ENCODE measurements at regions not wholly inside any gene's neighbourhood (a gene's known extent, or its start where the extent isn't known, plus 50 kb on each side); places are given as distances from the start of the nearest gene placed in this dataset.
"Not testable (repeated sequence)": the region's sequence is repeated elsewhere in the genome, so short reads cannot be mapped to it uniquely, and the experiment has no call there.

GRCh38 chr2:225787497-225787896 is 388.0 kb downstream of the NYAP2 start:
- H3K4me1 Mint-ChIP-seq = no peaks in the 10 kb centered on the region
- no peaks in the 10 kb centered on the region for H3K36me3 Mint-ChIP-seq
- no peak overlapping the region for H3K27ac Mint-ChIP-seq
- H3K4me3 Mint-ChIP-seq = no peak overlapping the region
- ATAC-seq (no peak), DNase-seq (ENCODE audit: low spot score in 2 of 2) (no peak)
- H3K9me3 Mint-ChIP-seq = no peaks in the 10 kb centered on the region

GRCh38 chr2:225781991-225782390 is 382.5 kb downstream of the NYAP2 start:
- Mint-ChIP-seq H3K4me1 (no peaks in the 10 kb centered on the region), H3K4me3 (no peak overlapping the region), H3K36me3 (no peaks in the 10 kb centered on the region), H3K9me3 (no peaks in the 10 kb centered on the region), H3K27ac (no peak overlapping the region)
- DNase-seq (ENCODE audit: low spot score in 2 of 2) (no peak), ATAC-seq (no peak)

DNA sequence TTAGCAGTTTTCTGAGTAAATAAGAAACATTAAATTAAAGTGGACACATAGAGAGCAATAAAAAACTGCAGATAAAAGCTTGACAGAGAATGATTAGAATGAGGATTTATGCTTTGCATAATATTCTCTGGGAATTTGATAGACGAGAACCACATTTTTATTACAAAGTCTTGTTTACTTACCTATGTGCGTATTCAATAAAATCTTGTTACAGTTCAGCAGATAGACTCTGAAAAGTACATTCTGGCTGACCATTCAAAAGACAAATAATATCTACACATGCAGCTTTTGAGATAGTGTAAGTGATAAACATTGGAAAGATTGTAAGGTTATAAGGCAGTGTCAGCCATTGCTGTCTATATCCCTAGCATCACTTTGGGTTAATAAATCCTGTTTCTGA is 381.6 kb downstream of the NYAP2 start:
- ATAC-seq = no peak
- H3K27ac Mint-ChIP-seq = no peak overlapping the region
- no peak for DNase-seq (ENCODE audit: low spot score in 2 of 2)
- no peak overlapping the region for H3K4me3 Mint-ChIP-seq
- H3K36me3 Mint-ChIP-seq = no peaks in the 10 kb centered on the region
- no peaks in the 10 kb centered on the region for H3K4me1 Mint-ChIP-seq
- H3K9me3 Mint-ChIP-seq = no peaks in the 10 kb centered on the region

- peaks cover 3% of the 10 kb centered on the region for H3K9me3 Mint-ChIP-seq
- ATAC-seq = no peak
- H3K36me3 Mint-ChIP-seq = no peaks in the 10 kb centered on the region
- no peak overlapping the region for H3K4me3 Mint-ChIP-seq
- DNase-seq (ENCODE audit: low spot score in 2 of 2) = no peak
- no peak overlapping the region for H3K27ac Mint-ChIP-seq
- H3K4me1 Mint-ChIP-seq = no peaks in the 10 kb centered on the region
These were observed 380.3 kb downstream of the NYAP2 start for GRCh38 chr2:225779829-225780228.

- Mint-ChIP-seq H3K9me3 (peaks cover 6% of the 10 kb centered on the region), H3K4me1 (no peaks in the 10 kb centered on the region), H3K36me3 (no peaks in the 10 kb centered on the region), H3K27ac (no peak overlapping the region), H3K4me3 (no peak overlapping the region)
- DNase-seq (ENCODE audit: low spot score in 2 of 2) (no peak), ATAC-seq (no peak)
These were observed 373.6 kb downstream of the NYAP2 start for GRCh38 chr2:225773148-225773547.

DNA sequence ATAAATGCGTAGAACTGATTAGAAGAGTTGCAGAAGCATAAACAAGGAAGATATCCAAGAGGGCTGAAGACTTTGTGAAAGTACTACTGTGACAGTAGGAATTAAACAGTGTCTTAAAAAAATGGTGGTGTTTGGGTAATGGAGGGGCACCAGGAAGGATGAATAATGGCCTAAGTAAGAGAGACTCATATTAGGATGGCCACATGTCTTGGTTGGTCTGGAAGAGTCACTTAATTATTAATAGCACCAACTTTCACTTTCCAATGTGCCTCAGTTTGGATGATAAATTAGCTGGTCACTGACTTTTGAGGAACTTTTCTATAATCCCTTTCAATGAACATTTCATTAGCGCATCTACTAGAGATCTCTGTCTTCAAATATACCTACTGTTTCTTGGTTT is 372.2 kb downstream of the NYAP2 start:
- Mint-ChIP-seq H3K9me3 (peaks cover 6% of the 10 kb centered on the region), H3K4me1 (no peaks in the 10 kb centered on the region), H3K4me3 (no peak overlapping the region), H3K36me3 (no peaks in the 10 kb centered on the region), H3K27ac (no peak overlapping the region)
- no peak for DNase-seq (ENCODE audit: low spot score in 2 of 2)
- ATAC-seq = no peak

DNA sequence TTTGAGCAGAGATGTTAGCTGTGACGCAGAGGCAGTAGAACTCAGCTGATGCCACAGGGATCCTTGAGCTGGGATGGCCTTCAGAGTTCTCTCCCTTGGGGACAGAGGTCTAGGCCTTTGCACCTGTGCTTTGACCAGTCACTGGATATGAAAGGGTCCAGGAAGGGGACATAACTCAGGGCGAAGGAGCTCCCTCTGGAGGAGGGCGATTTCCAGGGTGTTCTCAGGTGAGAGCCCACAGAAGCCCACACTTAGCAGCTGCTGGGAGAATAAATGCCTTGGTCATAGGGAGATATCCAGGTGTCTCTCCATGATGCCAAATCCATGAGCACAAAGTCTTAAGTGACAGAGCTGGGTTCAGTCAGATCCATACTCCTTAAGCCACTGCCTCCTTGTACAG is 369.2 kb downstream of the NYAP2 start:
- peak; percentile 31 for ATAC-seq
- H3K9me3 Mint-ChIP-seq = no peaks in the 10 kb centered on the region
- no peak for DNase-seq (ENCODE audit: low spot score in 2 of 2)
- H3K27ac Mint-ChIP-seq = no peak overlapping the region
- no peaks in the 10 kb centered on the region for H3K36me3 Mint-ChIP-seq
- H3K4me1 Mint-ChIP-seq = no peaks in the 10 kb centered on the region
- no peak overlapping the region for H3K4me3 Mint-ChIP-seq

GRCh38 chr2:225766431-225766830 is 366.9 kb downstream of the NYAP2 start:
- H3K4me3 Mint-ChIP-seq = no peak overlapping the region
- H3K27ac Mint-ChIP-seq = no peak overlapping the region
- no peaks in the 10 kb centered on the region for H3K36me3 Mint-ChIP-seq
- H3K9me3 Mint-ChIP-seq = no peaks in the 10 kb centered on the region
- ATAC-seq (no peak), DNase-seq (ENCODE audit: low spot score in 2 of 2) (no peak)
- no peaks in the 10 kb centered on the region for H3K4me1 Mint-ChIP-seq

GRCh38 chr2:225765820-225766219 is 366.3 kb downstream of the NYAP2 start:
- Mint-ChIP-seq H3K27ac (no peak overlapping the region), H3K36me3 (no peaks in the 10 kb centered on the region), H3K4me3 (no peak overlapping the region), H3K4me1 (no peaks in the 10 kb centered on the region), H3K9me3 (no peaks in the 10 kb centered on the region)
- ATAC-seq (no peak), DNase-seq (ENCODE audit: low spot score in 2 of 2) (no peak)

- no peaks in the 10 kb centered on the region for H3K9me3 Mint-ChIP-seq
- ATAC-seq (no peak), DNase-seq (ENCODE audit: low spot score in 2 of 2) (no peak)
- H3K4me1 Mint-ChIP-seq = no peaks in the 10 kb centered on the region
- no peak overlapping the region for H3K4me3 Mint-ChIP-seq
- no peak overlapping the region for H3K27ac Mint-ChIP-seq
- H3K36me3 Mint-ChIP-seq = no peaks in the 10 kb centered on the region
These were observed 364.8 kb downstream of the NYAP2 start for GRCh38 chr2:225764346-225764745.

- Mint-ChIP-seq H3K4me3 (no peak overlapping the region), H3K4me1 (no peaks in the 10 kb centered on the region), H3K27ac (no peak overlapping the region), H3K9me3 (no peaks in the 10 kb centered on the region), H3K36me3 (no peaks in the 10 kb centered on the region)
- DNase-seq (ENCODE audit: low spot score in 2 of 2) = no peak
- no peak for ATAC-seq
These were observed 364.2 kb downstream of the NYAP2 start for GRCh38 chr2:225763711-225764110.

GRCh38 chr2:225761396-225761795 is 361.9 kb downstream of the NYAP2 start:
- H3K4me3 Mint-ChIP-seq = no peak overlapping the region
- H3K36me3 Mint-ChIP-seq = no peaks in the 10 kb centered on the region
- ATAC-seq (no peak), DNase-seq (ENCODE audit: low spot score in 2 of 2) (no peak)
- no peaks in the 10 kb centered on the region for H3K9me3 Mint-ChIP-seq
- no peaks in the 10 kb centered on the region for H3K4me1 Mint-ChIP-seq
- H3K27ac Mint-ChIP-seq = no peak overlapping the region

- DNase-seq (ENCODE audit: low spot score in 2 of 2) (no peak), ATAC-seq (no peak)
- Mint-ChIP-seq H3K27ac (no peak overlapping the region), H3K36me3 (no peaks in the 10 kb centered on the region), H3K9me3 (no peaks in the 10 kb centered on the region), H3K4me1 (no peaks in the 10 kb centered on the region), H3K4me3 (no peak overlapping the region)
These were observed 357.7 kb downstream of the NYAP2 start for GRCh38 chr2:225757248-225757647.

DNA sequence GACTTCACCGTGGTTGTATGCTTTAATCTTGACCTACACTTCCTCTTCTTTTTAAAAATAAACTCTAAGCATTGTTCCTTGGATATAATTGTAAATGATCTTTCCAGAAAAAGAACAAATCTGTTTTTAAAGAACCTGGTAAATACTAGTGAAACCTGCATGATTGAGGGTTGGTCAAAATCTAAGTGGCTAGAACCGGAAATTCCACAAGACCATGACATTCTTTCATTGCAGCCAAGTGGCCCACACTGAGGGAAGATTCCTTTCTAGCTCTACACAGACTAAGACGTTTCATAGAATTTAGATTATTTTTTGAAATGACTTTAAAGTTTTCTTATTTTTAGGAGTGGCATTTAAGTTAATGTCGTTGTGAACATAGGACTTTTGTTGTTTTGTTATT is 356.7 kb downstream of the NYAP2 start:
- Mint-ChIP-seq H3K36me3 (no peaks in the 10 kb centered on the region), H3K27ac (no peak overlapping the region), H3K9me3 (no peaks in the 10 kb centered on the region), H3K4me1 (no peaks in the 10 kb centered on the region), H3K4me3 (no peak overlapping the region)
- ATAC-seq (no peak), DNase-seq (ENCODE audit: low spot score in 2 of 2) (no peak)

DNA sequence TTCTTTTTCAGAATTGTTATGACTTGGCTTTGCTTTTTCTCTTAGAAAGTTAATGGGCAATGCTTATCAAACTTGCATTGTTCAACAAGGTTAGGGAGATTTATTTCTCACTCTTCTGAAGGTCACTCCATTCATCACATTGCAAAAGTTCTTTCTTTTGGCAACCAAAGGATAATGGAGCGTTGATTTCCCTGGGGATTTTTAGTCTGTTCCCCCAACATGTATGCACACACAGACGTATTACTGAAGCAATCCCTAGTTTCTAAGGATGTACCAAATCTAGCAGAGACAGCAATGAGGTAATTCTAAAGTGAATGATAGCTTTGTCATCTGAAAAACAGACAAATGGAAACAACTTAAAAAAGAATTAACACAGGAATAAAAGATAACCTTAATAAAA is 349.1 kb downstream of the NYAP2 start:
- Mint-ChIP-seq H3K27ac (no peak overlapping the region), H3K4me3 (no peak overlapping the region)

DNA sequence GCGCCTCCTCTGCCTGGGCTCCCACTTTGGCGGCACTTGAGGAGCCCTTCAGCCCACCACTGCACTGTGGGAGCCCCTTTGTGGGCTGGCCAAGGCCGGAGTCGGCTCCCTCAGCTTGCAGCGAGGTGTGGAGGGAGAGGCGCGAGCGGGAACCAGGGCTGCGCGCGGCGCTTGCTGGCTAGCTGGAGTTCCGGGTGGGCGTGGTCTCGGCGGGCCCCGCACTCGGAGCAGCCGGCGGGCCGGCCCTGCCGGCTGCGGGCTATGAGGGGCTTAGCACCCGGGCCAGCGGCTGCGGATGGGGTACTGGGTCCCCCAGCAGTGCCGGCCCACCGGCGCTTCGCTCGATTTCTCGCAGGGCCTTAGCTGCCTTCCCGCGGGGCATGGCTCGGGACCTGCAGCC is 344.5 kb downstream of the NYAP2 start:
- DNase-seq (ENCODE audit: low spot score in 2 of 2); H3K4me3 Mint-ChIP-seq; H3K9me3 Mint-ChIP-seq; H3K4me1 Mint-ChIP-seq; H3K27ac Mint-ChIP-seq; H3K36me3 Mint-ChIP-seq; ATAC-seq: not testable (repeated sequence)

More for the DNA sequence above, 349.1 kb downstream of the NYAP2 start:
- Mint-ChIP-seq H3K4me1 (no peaks in the 10 kb centered on the region), H3K9me3 (no peaks in the 10 kb centered on the region), H3K36me3 (no peaks in the 10 kb centered on the region)
- ATAC-seq (no peak), DNase-seq (ENCODE audit: low spot score in 2 of 2) (no peak)

DNA sequence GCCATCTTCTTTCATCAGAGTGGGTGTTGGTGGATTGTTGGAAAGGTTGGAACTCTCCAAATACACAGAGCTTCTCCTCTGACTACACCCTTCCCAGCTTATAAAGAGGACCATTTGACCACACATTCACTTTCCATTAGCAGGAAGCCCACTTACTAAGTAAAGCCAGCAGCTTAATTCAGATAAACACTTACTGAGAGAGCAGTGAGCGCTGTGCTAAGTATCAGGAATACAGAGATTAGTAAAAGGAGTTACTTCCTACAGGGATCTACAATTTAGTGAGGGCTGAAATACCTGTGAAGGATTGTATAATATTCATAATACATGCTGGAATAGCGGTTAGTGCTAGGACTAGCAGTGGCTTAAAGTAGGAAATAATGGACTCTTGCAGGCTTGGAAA is 343.0 kb downstream of the NYAP2 start:
- ATAC-seq (no peak), DNase-seq (ENCODE audit: low spot score in 2 of 2) (no peak)
- Mint-ChIP-seq H3K9me3 (no peaks in the 10 kb centered on the region), H3K27ac (no peak overlapping the region), H3K4me3 (no peak overlapping the region), H3K36me3 (no peaks in the 10 kb centered on the region), H3K4me1 (no peaks in the 10 kb centered on the region)
